Omental fat pad (tissue), 3 donors: ENCODE measurements at regions not wholly inside any gene's neighbourhood (a gene's known extent, or its start where the extent isn't known, plus 50 kb on each side); places are given as distances from the start of the nearest gene placed in this dataset.

Source experiments
- ATAC-seq: fragments of 150-250 bp; one replicate; pipeline ENCODE4 v1.9.1; 2016; ENCODE audit warnings: mild to moderate bottlenecking, moderate library complexity; ENCODE audit not compliant: low FRiP score
- DNase-seq: peaks from one replicate; pipeline ENCODE4 v3.0.0-alpha.2; 2019; ENCODE audit warnings: low spot score
- TF ChIP-seq, protein P1 (sequence below), 3 donors: fragments of 450-650 bp; IDR thresholded peaks; one replicate each; pipeline ENCODE4 v1.5.1; 2016 to 2017; ENCODE audit warnings: antibody characterized with exemption in 3 of 3, mild to moderate bottlenecking in 3 of 3, moderate library complexity in 2 of 3

DNA sequence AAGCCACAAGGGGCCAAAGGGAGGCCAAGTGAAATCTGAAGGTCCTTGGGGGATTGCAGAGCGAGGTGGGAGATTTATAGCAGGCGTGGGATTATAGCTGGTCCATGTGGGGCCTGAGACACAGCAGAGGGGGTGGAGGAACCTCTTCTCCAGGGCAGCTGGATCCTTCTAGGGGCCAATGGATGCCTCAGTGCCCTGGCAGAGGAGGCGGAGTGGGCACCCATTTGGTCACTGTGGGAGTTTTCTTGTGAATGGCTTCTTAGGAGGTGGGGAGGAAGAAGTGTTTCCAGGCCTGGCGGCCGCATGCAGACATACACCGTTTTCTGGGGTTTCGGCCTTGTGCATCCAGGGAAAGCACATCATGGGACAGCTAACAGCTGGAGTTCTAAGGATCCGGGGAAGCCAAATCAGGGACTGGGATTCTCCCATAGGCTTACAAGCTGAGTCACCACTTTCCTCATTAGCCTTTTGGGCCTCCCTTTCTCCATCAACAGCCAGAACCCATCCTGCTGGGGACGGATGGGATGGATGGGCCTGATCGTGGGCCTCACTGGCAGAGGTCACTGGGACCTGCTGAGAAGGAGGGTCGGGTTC, 76.5 kb downstream of the RHOU start:
- DNase-seq (no peak), ATAC-seq (peak; percentile 8)
- TF ChIP-seq, protein P1, sequence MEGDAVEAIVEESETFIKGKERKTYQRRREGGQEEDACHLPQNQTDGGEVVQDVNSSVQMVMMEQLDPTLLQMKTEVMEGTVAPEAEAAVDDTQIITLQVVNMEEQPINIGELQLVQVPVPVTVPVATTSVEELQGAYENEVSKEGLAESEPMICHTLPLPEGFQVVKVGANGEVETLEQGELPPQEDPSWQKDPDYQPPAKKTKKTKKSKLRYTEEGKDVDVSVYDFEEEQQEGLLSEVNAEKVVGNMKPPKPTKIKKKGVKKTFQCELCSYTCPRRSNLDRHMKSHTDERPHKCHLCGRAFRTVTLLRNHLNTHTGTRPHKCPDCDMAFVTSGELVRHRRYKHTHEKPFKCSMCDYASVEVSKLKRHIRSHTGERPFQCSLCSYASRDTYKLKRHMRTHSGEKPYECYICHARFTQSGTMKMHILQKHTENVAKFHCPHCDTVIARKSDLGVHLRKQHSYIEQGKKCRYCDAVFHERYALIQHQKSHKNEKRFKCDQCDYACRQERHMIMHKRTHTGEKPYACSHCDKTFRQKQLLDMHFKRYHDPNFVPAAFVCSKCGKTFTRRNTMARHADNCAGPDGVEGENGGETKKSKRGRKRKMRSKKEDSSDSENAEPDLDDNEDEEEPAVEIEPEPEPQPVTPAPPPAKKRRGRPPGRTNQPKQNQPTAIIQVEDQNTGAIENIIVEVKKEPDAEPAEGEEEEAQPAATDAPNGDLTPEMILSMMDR (IDR thresholded peaks at IDR 0.05): no peak

DNA sequence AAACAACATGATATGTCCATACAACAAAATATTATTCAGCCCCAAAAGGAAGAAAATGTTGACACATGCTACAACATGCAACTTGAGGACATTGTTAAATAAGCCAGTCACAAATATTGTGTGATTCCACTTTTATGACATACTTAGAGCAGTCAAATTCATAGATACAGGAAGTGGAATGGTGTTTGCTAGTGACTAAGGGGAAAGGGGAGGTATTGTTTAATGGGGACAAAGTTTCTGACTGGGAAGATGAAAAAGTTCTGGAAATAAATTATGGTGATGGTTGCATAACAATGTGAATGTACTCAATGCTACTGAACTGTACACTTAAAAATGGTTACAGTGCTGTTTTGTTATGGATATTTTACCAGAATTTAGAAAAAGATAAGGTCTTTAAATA, 77.7 kb downstream of the RHOU start:
- ATAC-seq: no peak
- TF ChIP-seq, protein P1 (IDR thresholded peaks at IDR 0.05): no peak
- DNase-seq: no peak

DNA sequence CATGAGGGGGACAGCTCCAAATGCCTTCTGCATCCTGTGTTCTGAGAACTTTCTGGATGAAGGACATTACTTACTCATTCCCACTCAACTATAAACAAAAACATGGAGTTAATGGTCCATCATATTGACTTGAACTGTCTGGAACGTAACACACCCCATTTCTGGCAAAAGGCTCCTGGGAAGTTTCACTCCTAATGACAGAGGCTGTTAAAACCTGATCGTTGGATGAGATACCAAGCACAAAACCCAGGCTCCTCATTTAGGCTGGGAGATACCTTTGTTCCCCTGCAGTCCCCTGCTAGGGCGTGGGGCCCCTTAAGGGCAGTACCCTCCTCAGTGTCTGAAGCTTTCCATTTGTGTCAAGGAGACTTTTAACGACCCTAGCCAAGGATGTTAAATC, 78.9 kb downstream of the RHOU start:
- TF ChIP-seq, protein P1 (IDR thresholded peaks at IDR 0.05): no peak
- ATAC-seq (no peak), DNase-seq (no peak)

DNA sequence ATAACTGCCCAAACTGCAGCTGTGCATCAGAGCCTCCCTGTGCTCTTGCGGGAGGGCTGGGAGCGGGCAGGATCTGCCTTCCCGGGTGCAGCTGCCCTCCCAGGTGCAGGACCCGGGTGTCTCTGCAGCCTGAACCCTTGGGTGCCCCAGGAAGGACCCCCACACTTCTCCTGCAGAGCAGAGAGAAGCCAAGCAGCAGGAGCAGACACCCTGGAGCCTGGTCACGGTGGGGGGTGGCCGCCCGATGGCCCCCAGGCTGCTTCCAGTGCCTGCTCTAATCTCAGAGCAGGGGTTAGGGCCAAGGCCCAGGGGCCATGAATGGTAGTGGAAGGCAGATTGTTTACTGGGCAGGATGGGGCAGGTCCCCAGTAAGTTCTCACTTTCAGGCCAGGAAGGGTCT, 83.0 kb downstream of the RHOU start:
- DNase-seq (no peak), ATAC-seq (no peak)

DNA sequence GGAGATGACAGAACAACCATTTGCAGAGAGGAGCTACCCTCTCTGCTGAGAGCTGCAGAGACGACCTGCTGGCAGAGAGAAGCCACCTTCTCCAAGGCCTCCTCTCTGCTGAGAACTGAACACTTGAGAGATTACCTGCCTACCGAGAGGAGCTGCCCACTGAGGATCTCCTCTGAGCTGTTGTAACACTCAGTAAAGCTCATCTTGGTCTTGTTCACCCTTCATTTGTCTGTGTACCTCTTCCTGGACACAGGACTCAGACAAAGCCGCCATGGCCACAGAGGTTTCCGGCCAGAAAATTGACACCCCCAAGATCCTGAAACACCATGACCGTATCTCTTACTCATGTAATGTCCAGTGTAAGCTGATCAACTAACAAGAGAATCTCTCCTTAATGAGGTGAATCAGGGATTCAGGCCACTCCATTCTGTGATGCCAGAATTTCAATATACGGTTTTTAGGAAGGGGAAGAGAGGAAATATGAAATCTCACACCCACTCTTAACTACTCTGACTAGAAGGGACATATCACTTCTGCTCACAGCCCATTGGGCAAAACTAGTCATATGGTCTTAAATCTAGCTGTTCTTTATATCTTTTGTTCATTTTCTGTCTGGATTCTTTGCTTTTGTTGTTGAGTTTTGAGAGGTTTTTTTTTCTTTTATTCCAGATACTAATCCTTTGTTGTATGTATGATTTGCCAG, 83.8 kb downstream of the RHOU start:
- DNase-seq (no peak), ATAC-seq (no peak)
- TF ChIP-seq, protein P1 (IDR thresholded peaks at IDR 0.05): no peak

More for the DNA sequence above, 83.0 kb downstream of the RHOU start:
- TF ChIP-seq, protein P1 (IDR thresholded peaks at IDR 0.05): no peak

DNA sequence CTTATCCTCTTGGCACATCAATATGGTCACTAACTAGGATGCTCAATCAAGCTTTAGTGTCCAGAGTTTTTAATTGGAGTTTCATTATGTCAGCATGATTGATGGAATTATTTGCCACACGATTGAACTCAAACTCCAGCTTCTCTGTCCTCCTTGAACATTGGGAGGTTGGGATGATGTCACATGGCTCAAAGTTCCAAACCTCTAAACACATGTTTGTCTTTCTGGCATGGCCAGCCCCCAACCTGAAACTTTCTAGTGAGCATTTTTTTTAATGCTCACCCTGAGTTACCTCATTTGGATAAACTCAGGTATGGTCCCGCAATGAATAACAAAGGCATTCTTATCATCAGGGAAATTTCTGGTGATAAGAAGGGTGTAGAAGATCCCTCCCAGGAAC, 86.0 kb downstream of the RHOU start:
- DNase-seq: no peak
- ATAC-seq: no peak
- TF ChIP-seq, protein P1 (IDR thresholded peaks at IDR 0.05): no peak

DNA sequence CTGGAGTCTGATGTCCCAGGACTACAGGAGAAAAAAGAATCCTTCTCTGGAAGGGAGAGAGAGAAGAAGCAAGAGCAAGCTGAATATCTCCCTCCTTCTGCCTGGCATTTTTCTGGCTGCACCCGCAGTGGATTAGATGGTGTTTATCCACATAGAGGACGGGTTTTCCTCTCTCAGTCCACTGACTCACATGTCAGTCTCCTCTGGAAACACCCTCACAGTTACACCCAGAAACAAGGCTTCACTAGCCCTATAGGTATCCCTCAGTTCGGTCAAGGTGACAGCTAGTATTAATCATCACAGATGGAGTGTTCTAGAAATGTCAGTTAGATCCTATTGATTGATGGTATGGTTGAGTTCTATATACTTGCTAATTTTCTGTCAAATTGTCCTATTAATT, 87.9 kb downstream of the RHOU start:
- ATAC-seq: no peak
- TF ChIP-seq, protein P1 (IDR thresholded peaks at IDR 0.05): no peak

More for the DNA sequence above, 87.9 kb downstream of the RHOU start:
- no peak for DNase-seq
